ENCODE measurements at regions not wholly inside any gene's neighbourhood (a gene's known extent, or its start where the extent isn't known, plus 50 kb on each side); places are given as distances from the start of the nearest gene placed in this dataset.

GRCh38 chr4:65120287-65120686 lies 550.0 kb downstream of the EPHA5 start:
- no peak for DNase-seq

- DNase-seq: no peak
Observed at GRCh38 chr4:65102419-65102818, 567.9 kb downstream of the EPHA5 start.

GRCh38 chr4:65096630-65097029 lies 573.7 kb downstream of the EPHA5 start:
- no peak for DNase-seq

- no peak for DNase-seq
Observed at GRCh38 chr4:65089666-65090065, 580.6 kb downstream of the EPHA5 start.

GRCh38 chr4:65083076-65083475 lies 587.2 kb downstream of the EPHA5 start:
- DNase-seq: no peak

DNA sequence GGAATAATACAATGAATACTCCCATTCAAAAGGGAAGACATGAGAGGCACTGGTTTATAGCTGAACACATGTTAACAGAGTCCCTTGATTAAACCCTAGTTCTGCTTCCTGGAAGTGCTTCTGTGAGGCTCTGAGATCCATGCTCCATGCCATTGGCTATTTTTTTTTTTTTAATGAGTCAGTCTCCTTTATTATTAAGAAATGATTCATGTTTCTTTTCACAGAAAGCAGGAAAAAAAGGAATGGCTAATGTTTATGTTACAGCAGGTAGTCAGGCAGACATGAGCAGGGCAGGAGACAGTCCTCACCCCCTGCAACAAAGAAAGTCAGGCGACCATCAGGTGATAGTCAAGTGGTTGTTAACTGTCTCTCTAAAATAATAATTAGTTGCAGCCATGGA lies 598.7 kb downstream of the EPHA5 start:
- DNase-seq: no peak

DNA sequence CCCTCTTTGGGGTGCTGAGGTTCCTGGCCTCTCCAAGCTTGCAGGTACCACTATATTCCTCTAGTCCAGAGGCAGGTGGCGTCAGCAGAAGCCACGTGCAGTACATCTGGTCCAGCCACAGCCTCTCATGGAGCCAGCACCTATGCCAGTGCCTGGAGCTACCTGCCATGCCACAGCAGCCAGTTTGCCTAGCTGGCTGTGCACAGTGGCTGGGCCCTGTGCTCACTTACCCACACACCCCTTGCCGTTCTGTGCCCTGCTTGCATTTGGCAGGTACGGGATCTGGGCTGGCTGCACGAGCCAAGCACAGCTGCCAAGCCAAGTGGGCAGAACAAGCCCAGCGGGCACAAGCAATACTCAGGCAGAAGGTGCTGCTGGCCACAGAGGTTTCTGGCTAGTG lies 601.1 kb downstream of the EPHA5 start:
- no peak for DNase-seq

- no peak for DNase-seq
Observed at GRCh38 chr4:65066106-65066505, 604.2 kb downstream of the EPHA5 start.

DNA sequence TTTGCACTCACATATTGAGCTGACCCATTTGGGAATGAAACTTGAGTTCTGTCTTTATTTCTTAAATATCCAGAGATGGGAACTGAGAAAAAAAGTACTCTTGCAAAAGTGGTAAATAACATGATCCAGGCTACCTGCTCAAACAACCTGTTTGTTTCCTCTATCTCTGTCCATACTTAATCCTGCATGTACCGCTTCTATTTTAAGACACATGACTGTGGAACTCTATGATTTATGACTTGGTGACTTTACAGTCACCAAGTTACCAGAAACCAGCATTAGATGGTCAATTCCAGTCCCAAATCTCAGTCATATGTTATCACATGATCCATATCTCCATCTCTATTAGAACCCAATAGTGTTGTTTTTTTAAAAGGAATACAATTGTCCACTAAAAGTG lies 606.7 kb downstream of the EPHA5 start:
- DNase-seq: no peak

DNA sequence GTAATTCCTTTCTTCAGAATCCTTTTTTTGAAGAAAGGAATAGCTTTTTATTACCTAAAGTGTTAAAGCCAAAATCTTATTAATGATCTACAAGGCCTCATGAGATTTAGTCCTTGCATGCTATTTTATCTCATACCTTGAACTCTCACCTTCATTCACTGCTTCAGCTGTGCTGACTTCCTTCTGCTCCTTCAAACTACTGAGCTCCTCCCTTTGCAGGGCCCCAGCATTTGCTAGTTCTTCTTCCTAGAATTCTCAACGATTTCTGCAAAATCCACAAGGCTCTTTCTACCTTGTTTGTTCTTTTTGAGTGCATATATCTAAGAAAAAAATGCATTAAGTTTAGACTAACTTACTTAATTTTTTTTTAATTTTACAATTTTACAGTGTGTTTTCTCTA lies 619.5 kb downstream of the EPHA5 start:
- DNase-seq: no peak

GRCh38 chr4:65046192-65047133 lies 623.8 kb downstream of the EPHA5 start:
- DNase-seq: no peak

DNA sequence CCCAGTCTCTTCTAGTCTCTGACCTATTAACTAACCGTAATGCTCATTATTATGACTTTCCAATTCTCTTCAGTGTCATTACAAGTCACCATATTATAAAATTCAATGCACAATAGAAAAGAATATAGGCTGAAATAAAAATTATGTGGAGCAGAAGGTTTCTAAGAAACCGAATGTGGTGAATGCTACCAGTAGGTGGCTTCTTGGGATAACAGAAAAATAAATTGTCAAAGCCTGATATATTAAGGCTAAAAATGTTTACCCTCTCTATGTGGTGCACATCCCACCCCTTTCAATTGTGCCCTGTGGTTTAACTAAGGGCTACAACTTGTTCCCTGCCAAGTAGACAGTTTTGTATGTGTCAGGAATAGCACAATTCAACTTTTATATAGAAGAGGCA lies 624.6 kb upstream of the TECRL start:
- no peak for DNase-seq

DNA sequence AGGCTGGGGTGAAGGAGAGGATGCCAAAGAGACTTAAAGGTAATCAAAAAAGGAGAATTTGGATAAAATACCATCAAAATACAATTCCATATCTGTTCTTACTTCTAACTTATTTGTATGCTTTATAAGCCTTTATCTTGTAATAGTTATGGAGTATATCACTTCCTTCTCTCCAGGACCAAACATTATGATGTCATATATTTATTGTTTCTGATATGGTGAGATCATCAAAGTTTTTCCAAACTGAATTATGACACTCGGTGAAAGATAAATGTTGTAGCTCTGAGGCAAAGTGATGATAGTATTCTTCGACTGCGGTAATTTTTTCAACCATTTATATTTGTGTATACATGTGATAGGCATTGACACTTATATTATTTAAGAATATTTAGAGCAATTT lies 619.3 kb upstream of the TECRL start:
- DNase-seq: no peak

- no peak for DNase-seq
Observed at GRCh38 chr4:65023883-65024670, 614.8 kb upstream of the TECRL start.

- no peak for DNase-seq
Observed at GRCh38 chr4:65023081-65023480, 613.8 kb upstream of the TECRL start.

DNA sequence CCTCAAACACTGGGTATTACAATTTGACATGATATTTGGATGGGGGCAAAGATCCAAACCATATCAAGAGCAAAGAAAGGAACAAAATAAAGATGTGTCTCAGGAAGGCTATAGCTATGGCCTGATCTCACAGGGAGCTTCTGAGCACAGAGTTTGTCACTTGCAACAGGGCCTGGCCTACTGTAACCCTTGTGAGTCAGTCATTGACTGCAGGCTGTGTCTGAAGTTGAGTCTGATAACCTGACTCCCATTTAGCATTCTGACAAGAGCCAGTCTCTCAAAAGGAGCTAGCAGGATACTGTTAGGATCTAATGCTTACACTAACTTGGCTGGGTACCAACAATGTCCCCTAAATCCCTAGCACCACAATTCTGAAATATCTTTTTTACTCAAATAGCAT lies 612.5 kb upstream of the TECRL start:
- no peak for DNase-seq

GRCh38 chr4:65021149-65021548 lies 611.9 kb upstream of the TECRL start:
- DNase-seq: no peak

DNA sequence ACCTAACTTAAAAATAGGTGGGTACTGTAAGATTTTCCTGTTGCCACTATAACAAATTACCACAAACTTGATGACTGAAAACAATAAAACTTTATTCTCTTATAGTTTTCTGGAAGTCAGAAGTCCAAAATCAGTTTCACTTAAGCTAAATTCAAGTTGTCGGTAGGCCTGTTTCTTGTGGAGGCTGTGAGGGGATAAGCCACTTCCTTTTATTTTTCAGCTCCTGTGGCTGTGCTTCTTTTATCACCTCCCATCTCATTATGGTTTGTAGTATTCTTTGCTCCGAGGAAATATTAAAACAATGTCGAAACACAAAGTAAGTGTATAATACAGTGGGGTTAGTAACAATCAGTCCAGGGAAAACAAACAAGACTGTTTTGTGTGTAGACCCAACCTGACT lies 610.5 kb upstream of the TECRL start:
- DNase-seq: no peak

DNA sequence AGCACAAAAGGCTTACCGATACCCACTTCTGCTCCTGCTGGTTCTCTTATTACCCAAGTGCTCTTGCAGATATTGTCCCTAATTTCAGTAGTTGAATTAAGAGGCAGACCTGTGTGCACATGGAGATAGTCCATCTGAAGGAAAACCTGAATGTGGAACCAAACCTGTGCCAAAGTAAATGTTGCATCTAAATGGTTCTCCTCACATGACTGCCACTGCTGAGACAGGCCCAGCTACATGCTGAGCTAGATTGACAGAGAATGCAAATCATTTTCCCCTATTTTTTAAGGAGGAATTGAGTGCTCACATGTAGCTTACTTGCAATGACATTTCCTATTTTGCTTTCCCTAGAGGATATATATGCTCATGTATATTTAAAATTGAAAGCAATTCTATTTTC lies 609.1 kb upstream of the TECRL start:
- DNase-seq: no peak

DNA sequence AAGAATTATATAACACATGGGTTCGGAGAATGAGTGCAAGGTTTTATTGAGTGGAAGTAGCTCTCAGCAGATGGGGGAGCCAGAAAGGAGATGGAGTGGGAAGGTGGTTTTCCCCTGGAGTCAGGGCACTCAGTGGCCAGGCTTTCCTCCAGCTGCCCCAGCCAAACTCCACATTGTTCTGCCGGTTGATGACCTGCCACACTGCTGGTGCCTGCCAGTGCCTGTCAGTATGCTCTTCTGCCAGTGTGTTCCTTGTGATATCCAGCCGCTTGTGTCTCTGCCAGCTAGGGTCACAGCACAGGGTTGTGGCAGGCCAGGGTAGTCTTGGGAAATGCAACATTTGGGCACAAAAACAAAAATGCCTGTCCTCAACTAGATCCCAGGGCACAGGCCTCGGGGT lies 604.8 kb upstream of the TECRL start:
- DNase-seq: no peak

GRCh38 chr4:65007841-65008439 lies 598.7 kb upstream of the TECRL start:
- DNase-seq: no peak

DNA sequence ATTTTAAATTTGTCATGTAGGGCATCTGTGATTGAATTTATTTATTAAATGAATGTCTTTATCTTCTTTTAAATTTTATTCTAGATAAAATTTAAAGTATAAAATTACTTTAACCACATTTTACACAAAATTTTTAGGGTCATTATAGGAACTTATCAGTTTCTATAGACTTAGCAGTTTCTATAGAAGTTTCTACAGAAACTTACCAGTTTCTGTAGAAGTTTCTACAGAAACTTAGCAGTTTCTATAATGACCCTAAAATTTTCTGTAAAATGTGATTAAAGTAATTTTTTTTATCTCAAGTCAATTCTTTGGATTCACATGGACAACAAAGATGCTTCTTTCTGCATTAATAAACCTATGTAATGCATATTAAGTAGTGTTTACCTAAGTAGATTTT lies 565.9 kb upstream of the TECRL start:
- no peak for DNase-seq

DNA sequence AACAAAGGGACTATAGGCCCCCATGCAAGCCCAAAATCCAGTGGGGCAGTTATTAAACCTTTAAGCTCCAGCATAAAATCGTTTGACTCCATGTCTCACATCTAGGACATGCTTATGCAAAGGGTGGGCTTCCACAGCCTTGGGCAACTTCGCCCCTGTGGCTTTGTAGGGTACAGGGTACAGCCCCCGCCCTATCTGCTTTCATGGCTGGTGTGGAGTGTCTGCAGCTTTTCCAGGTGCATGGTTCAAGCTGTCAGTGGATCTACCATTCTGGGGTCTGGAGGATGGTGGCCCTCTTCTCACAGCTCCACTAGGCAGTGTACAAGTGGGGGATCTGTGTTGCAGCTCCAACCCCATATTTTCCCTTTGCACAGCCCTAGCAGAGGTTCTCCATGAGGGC lies 559.8 kb upstream of the TECRL start:
- DNase-seq: no peak

DNA sequence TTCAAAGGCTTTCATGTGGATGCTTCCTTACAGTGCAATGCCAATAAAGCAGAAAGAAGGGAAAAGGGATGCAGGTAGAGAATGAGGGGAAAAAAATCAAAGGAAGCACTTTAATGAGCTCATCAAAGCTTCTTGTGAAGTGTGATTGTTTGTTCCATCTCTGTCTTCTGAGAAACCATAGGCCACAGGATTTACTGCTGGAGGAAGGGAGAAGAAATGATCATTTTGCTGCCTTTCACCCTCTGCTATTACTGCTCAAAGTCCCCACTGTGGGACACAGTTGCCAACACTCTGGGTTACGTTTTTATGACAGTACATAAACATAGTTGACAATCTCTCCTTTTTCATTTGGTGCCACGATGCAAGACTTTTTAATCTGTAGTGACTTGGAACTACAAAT lies 558.0 kb upstream of the TECRL start:
- no peak for DNase-seq
